ENCODE measurements at regions not wholly inside any gene's neighbourhood (a gene's known extent, or its start where the extent isn't known, plus 50 kb on each side); places are given as distances from the start of the nearest gene placed in this dataset.

DNA sequence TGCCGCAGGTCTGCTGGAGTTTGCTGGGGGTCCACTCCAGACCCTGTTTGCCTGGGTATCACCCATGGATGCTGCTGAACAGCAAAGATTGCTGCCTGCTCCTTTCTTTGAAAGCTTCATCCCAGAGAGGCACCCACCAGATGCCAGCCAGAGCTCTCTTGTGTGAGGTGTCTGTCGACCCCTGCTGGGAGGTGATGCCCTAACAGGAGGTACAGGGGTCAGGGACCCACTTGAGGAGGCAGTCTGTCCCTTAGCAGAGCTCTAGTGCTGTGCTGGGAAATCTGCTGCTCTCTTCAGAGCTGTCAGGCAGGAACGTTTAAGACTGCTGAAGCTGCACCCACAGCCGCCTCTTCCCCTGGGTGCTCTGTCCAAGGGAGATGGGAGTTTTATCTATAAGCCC, 162.7 kb downstream of the NAF1 start:
- WGBS, 2 experiments (ENCODE audit: insufficient coverage in 1 of 2, insufficient read length in 1 of 2) = 83 to 91% methylated on average over 1 to 4 of the region's 4 CpGs
- Mint-ChIP-seq H3K27me3 (ENCODE audit: insufficient read depth) (no peaks in the 10 kb centered on the region), H3K9me3 (peaks cover 13% of the 10 kb centered on the region)

GRCh38 chr4:162988530-162988929, 178.2 kb downstream of the NAF1 start:
- Mint-ChIP-seq H3K4me3 (no peak overlapping the region), H3K27me3 (ENCODE audit: insufficient read depth) (no peaks in the 10 kb centered on the region), H3K4me1 (peaks cover 19% of the 10 kb centered on the region), H3K27ac (no peak overlapping the region), H3K9me3 (peaks cover 4% of the 10 kb centered on the region), H3K36me3 (ENCODE audit: low read depth) (no peaks in the 10 kb centered on the region)
- no peak overlapping the region for H3K27ac ChIP-seq (ENCODE audit: low read depth, low read length)
- H3K27me3 ChIP-seq (ENCODE audit: control insufficient read depth, insufficient read depth, low read length, poor library complexity, severe bottlenecking) = no peaks in the 10 kb centered on the region
- no peak for DNase-seq
- H3K9ac ChIP-seq (ENCODE audit: extremely low read depth, low read length, poor library complexity, severe bottlenecking) = no peak overlapping the region
- H3K4me3 ChIP-seq (ENCODE audit: low read length) = no peak overlapping the region
- H3K36me3 ChIP-seq (ENCODE audit: control insufficient read depth, insufficient read depth, low read length) = no peaks in the 10 kb centered on the region
- TF ChIP-seq, protein P1, sequence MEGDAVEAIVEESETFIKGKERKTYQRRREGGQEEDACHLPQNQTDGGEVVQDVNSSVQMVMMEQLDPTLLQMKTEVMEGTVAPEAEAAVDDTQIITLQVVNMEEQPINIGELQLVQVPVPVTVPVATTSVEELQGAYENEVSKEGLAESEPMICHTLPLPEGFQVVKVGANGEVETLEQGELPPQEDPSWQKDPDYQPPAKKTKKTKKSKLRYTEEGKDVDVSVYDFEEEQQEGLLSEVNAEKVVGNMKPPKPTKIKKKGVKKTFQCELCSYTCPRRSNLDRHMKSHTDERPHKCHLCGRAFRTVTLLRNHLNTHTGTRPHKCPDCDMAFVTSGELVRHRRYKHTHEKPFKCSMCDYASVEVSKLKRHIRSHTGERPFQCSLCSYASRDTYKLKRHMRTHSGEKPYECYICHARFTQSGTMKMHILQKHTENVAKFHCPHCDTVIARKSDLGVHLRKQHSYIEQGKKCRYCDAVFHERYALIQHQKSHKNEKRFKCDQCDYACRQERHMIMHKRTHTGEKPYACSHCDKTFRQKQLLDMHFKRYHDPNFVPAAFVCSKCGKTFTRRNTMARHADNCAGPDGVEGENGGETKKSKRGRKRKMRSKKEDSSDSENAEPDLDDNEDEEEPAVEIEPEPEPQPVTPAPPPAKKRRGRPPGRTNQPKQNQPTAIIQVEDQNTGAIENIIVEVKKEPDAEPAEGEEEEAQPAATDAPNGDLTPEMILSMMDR (conservative IDR thresholded peaks at IDR 0.05) = no peak
- peaks cover 7% of the 10 kb centered on the region for H3K4me1 ChIP-seq (ENCODE audit: control insufficient read depth, insufficient read depth, low read length)
- H3K9me3 ChIP-seq (ENCODE audit: control insufficient read depth, low read length) = no peaks in the 10 kb centered on the region

More for the DNA sequence above, 162.7 kb downstream of the NAF1 start:
- Histone ChIP-seq H3K27ac (ENCODE audit: low read depth, low read length) (no peak overlapping the region), H3K4me3 (ENCODE audit: low read length) (no peak overlapping the region), H3K36me3 (ENCODE audit: control insufficient read depth, insufficient read depth, low read length) (no peaks in the 10 kb centered on the region), H3K27me3 (ENCODE audit: control insufficient read depth, insufficient read depth, low read length, poor library complexity, severe bottlenecking) (no peaks in the 10 kb centered on the region), H3K9ac (ENCODE audit: extremely low read depth, low read length, poor library complexity, severe bottlenecking) (no peak overlapping the region), H3K4me1 (ENCODE audit: control insufficient read depth, insufficient read depth, low read length) (no peaks in the 10 kb centered on the region), H3K9me3 (ENCODE audit: control insufficient read depth, low read length) (peaks cover 6% of the 10 kb centered on the region)
- TF ChIP-seq, protein P1 (conservative IDR thresholded peaks at IDR 0.05) = peak; percentile 26
- Mint-ChIP-seq H3K27ac (no peak overlapping the region), H3K4me3 (no peak overlapping the region), H3K36me3 (ENCODE audit: low read depth) (peaks cover 3% of the 10 kb centered on the region), H3K4me1 (no peaks in the 10 kb centered on the region)
- peak; percentile 50 for DNase-seq

DNA sequence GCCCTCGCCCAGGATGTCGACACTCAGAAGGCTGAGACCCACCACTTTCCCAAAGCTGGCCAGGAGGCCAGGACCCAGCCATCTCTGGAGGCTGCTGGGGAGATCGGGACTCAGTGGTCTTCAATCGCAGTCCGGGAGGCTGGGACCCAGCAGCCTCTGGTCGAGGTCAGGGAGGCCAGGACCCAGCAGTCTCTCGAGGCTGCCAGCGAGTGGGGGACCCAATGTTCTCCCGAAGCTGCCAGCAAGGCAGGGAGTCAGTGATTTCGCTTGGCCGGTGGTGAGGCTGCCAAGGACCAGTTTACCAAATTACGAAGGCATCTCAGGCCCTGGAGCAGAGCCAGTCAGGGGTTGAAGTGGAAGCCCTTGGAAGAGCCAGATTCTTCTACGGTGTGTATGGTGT, 181.6 kb downstream of the NAF1 start:
- WGBS, 2 experiments (ENCODE audit: insufficient coverage in 1 of 2, insufficient read length in 1 of 2) = 89 to 91% methylated on average over 8 to 13 of the region's 13 CpGs
- H3K9me3 ChIP-seq (ENCODE audit: control insufficient read depth, low read length) = peaks cover 8% of the 10 kb centered on the region

More for the DNA sequence above, 181.6 kb downstream of the NAF1 start:
- no peaks in the 10 kb centered on the region for H3K27me3 Mint-ChIP-seq (ENCODE audit: insufficient read depth)
- H3K36me3 ChIP-seq (ENCODE audit: control insufficient read depth, insufficient read depth, low read length) = no peaks in the 10 kb centered on the region
- H3K4me3 ChIP-seq (ENCODE audit: low read length) = no peak overlapping the region
- H3K27ac Mint-ChIP-seq = no peak overlapping the region
- H3K27me3 ChIP-seq (ENCODE audit: control insufficient read depth, insufficient read depth, low read length, poor library complexity, severe bottlenecking) = no peaks in the 10 kb centered on the region
- no peak overlapping the region for H3K9ac ChIP-seq (ENCODE audit: extremely low read depth, low read length, poor library complexity, severe bottlenecking)
- H3K36me3 Mint-ChIP-seq (ENCODE audit: low read depth) = peaks cover 5% of the 10 kb centered on the region
- TF ChIP-seq, protein P1 (conservative IDR thresholded peaks at IDR 0.05) = no peak
- DNase-seq = no peak
- peaks cover 19% of the 10 kb centered on the region for H3K4me1 Mint-ChIP-seq
- peaks cover 7% of the 10 kb centered on the region for H3K4me1 ChIP-seq (ENCODE audit: control insufficient read depth, insufficient read depth, low read length)
- H3K4me3 Mint-ChIP-seq = no peak overlapping the region
- H3K9me3 Mint-ChIP-seq = peaks cover 9% of the 10 kb centered on the region
- no peak overlapping the region for H3K27ac ChIP-seq (ENCODE audit: low read depth, low read length)

Measured in endodermal cell (in vitro differentiated cells).